DMS53 treated with DMSO at 0.1 percent for 48 hours (cell line): ENCODE measurements at regions not wholly inside any gene's neighbourhood (a gene's known extent, or its start where the extent isn't known, plus 50 kb on each side); places are given as distances from the start of the nearest gene placed in this dataset.

Experiments
- DNase-seq: peaks from one replicate; lab custom pipeline; 2025; ENCODE audit not compliant: unreplicated experiment; lab: John Stamatoyannopoulos, UW

- DNase-seq = no peak
Measured at GRCh38 chr10:61319386-61320256, 133.6 kb downstream of the TMEM26 start.

- no peak for DNase-seq
Measured at GRCh38 chr10:61318429-61318828, 134.8 kb downstream of the TMEM26 start.

- no peak for DNase-seq
Measured at GRCh38 chr10:61317706-61318105, 135.5 kb downstream of the TMEM26 start.

GRCh38 chr10:61316676-61317265, 136.4 kb downstream of the TMEM26 start:
- DNase-seq = no peak

GRCh38 chr10:61314273-61314672, 138.9 kb downstream of the TMEM26 start:
- DNase-seq = no peak

- no peak for DNase-seq
Measured at GRCh38 chr10:61313460-61313859, 139.7 kb downstream of the TMEM26 start.

GRCh38 chr10:61304746-61305145, 148.4 kb downstream of the TMEM26 start:
- DNase-seq = no peak

- DNase-seq = no peak
Measured at GRCh38 chr10:61302124-61302523, 151.1 kb downstream of the TMEM26 start.

GRCh38 chr10:61301575-61301974, 151.6 kb downstream of the TMEM26 start:
- DNase-seq = no peak

GRCh38 chr10:61299841-61300240, 153.3 kb downstream of the TMEM26 start:
- no peak for DNase-seq

- DNase-seq = no peak
Measured at GRCh38 chr10:61299156-61299555, 154.0 kb downstream of the TMEM26 start.

GRCh38 chr10:61298194-61298593, 155.0 kb downstream of the TMEM26 start:
- no peak for DNase-seq

- DNase-seq = no peak
Measured at GRCh38 chr10:61296161-61296560, 157.0 kb downstream of the TMEM26 start.

GRCh38 chr10:61294131-61294530, 159.1 kb downstream of the TMEM26 start:
- no peak for DNase-seq

- DNase-seq = no peak
Measured at GRCh38 chr10:61289813-61290212, 163.4 kb downstream of the TMEM26 start.

- DNase-seq = no peak
Measured at GRCh38 chr10:61286686-61287085, 166.5 kb downstream of the TMEM26 start.

GRCh38 chr10:61285749-61286148, 167.4 kb downstream of the TMEM26 start:
- DNase-seq = no peak

GRCh38 chr10:61284222-61284890, 168.8 kb downstream of the TMEM26 start:
- DNase-seq = peak; percentile 63

- DNase-seq = no peak
Measured at GRCh38 chr10:61283481-61284221, 169.5 kb downstream of the TMEM26 start.

- no peak for DNase-seq
Measured at GRCh38 chr10:61283066-61283465, 170.1 kb downstream of the TMEM26 start.

- peak; percentile 11 for DNase-seq
Measured at GRCh38 chr10:61280303-61280702, 172.9 kb downstream of the TMEM26 start.
